GF-D8 (cell line): ENCODE measurements at regions not wholly inside any gene's neighbourhood (a gene's known extent, or its start where the extent isn't known, plus 50 kb on each side); places are given as distances from the start of the nearest gene placed in this dataset.

Experiments
- DNase-seq: peaks from one replicate; lab custom pipeline; 2025; lab: John Stamatoyannopoulos, UW

- DNase-seq = no peak
Measured at GRCh38 chr22:48346911-48347310, 1480.8 kb downstream of the BRD1 start.

GRCh38 chr22:48346311-48346710, 1481.4 kb downstream of the BRD1 start:
- no peak for DNase-seq

DNA sequence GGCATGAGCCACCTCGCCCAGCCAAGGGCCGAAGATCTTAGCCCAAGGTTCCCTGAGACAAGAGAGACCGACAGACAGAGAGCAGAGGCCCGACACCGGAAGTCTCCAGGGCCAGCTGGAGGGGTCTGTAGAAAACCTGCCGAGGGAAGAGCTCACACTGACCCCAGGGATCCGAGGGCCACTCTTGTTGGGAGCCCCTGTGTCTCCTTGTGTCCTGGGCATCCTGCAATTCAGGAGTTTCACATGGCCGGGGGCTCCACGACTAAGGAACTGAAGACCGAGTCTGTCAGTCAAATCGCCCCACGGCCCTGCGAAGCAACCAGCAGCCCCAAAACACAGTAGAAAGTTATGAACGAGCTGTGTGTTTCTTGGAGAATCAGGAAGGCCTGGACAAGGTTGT, 1482.0 kb downstream of the BRD1 start:
- no peak for DNase-seq

GRCh38 chr22:48343461-48343860, 1484.2 kb downstream of the BRD1 start:
- no peak for DNase-seq

- no peak for DNase-seq
Measured at GRCh38 chr22:48342732-48343131, 1484.9 kb downstream of the BRD1 start.

GRCh38 chr22:48342016-48342415, 1485.7 kb downstream of the BRD1 start:
- no peak for DNase-seq

- DNase-seq = no peak
Measured at GRCh38 chr22:48340727-48341709, 1486.7 kb downstream of the BRD1 start.

- DNase-seq = no peak
Measured at GRCh38 chr22:48340191-48340590, 1487.5 kb downstream of the BRD1 start.

DNA sequence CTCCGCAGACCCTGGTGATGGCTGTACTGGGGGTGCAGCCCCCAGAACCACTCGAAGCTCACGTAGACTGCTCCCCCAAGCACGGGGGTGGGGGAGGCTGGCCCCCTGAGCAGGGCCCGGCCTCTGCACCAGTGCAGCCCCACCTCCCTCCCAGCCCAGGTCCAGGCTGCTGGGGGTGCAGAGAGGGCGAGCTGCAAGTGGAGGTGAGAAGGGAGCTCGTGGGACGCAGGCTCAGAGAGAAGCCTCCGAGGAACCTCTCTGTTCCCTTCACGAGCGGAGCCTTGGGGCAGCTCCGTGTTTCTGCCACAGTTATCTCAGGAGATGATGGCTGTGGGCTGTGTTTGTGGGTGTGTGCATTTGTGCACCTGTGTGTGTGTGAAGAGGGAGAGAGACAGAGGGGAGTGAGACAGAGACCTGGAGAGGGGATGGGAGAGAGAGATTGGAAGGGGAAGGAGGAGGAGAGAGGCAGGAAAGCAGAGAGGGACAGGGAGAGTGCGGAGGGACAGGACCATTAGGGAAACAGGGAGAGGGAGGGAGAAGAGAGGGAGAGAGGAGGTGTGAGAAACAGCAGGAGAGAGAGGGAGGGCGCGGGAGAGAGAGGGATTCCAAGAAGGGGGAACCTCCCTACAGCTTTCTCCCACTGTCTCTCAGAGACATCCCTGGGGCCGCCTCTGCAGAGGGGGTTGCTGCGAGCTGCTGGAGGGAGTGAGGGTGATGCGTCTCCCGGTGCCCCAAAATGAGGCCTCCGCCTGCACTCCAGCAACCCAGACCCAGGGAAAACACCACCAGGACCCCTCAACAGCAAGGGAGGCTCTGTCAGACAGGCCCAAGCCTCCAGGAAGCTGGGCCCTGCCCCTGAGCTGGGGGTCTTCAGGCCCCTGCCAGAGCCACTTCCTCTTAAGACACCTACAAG, 1488.6 kb downstream of the BRD1 start:
- DNase-seq = no peak

DNA sequence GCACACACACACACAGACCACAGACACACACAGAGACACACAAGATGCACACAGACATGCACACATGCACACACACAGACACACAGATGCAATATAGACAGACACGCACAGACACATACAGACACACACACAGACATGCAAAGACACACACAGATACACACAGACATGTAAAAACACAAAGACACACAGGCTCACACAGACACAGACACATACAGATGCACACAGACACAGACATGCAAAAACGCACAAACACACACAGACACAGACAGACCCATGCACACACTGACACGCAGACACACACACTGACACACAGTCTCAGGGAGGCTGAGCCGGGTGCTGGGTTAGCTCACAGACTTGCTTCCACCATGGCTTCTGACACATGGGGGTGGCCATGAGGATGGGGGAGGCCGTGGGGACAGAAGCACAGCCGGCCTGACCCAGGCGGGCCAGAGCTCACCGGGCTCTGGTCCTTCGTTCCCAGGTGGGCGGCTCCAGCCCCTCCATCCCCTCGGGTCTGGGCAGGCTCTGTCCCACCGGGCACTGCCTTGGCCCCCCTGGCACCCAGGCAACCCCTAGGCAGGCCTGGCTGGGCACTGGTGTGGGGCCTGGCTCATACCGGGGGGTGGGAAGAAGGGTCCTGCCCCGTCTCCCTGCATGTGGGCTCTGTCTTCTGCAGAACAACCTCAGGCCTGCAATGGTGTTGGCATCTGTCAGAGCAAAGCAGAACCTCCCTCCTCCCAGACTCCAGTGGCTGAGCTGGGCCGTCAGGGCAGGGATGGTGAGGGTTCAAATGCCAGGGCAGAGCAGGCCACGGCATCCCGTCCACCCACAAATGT, 1489.5 kb downstream of the BRD1 start:
- DNase-seq = no peak

- no peak for DNase-seq
Measured at GRCh38 chr22:48336339-48337060, 1491.2 kb downstream of the BRD1 start.

DNA sequence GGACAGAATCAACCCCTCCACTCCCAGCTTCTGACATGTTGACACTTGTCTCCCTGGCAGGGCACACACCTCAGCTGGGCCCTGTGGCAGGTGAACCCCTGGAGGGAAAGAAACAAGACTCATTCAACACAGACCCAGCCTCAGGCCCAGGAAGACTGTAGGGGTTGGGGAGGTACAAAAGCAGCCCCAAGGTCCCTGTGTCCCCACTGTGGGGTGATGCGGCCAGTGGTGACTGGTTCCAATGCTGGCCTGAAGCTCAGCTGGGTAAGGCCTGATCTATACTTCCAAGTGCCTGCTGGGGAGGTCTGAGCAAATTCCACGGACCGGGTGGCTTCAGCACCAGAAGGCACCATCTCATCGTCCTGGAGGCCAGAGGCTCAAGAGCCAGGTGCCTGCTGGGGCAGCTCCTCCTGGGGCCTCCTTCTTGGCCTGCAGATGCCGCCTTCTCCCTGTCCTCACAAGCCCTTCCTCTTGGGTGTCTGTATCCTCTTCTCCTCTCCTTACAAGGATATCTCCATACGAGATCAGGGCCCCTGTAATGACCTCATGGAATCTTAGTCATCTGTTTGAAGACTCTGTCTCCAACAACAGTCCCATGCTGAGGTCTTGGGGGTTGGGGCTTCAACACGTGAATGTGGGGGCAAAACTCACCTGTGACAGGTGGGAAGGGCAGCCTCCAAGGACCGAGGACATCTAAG, 1492.1 kb downstream of the BRD1 start:
- DNase-seq = no peak

GRCh38 chr22:48334971-48335370, 1492.7 kb downstream of the BRD1 start:
- DNase-seq = no peak

DNA sequence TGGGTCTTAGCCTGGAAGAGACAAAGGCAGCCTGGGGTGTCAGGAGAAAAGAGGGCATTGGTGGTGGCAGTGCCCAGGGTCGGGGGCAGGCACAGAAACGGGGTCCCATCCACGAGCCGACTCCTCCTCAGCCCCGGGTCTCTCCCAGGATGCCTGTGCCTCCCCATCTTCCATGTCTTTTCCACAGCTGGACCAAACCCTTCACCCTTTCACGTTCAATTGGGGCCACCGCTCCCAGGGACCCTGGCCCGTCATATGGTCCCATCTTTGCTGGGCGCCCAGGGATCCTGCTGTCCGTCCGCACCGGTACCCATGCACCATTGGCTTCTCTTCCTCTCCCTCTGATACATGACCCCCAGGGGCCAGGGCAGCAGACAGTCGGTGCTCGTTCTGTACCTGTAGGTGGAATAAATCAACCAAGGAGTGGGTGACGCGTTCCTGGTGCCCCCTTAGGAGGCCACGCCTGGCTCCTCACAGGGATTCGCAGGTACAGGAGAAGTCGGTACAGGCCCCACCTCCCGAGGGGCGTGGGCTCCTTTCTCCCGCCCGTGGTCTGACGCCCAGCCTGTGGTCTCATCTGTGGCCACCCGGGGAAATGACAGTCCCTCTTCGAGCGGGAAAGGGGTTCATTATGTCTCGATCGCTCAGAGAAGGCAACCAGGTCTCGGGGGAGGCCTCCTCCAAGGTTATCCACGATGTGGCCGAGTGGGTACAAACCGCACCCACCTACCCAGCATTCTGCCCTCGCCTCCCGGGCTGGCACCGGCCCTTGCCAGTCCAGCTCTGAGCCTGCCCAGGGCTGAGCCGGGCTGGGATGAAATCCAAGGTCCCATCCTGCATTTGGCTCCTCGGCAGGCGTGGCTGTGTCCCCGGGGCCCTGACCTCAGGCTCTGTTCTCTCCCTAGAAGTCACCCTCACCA, 1493.6 kb downstream of the BRD1 start:
- DNase-seq = no peak

- no peak for DNase-seq
Measured at GRCh38 chr22:48333323-48333763, 1494.3 kb downstream of the BRD1 start.

DNA sequence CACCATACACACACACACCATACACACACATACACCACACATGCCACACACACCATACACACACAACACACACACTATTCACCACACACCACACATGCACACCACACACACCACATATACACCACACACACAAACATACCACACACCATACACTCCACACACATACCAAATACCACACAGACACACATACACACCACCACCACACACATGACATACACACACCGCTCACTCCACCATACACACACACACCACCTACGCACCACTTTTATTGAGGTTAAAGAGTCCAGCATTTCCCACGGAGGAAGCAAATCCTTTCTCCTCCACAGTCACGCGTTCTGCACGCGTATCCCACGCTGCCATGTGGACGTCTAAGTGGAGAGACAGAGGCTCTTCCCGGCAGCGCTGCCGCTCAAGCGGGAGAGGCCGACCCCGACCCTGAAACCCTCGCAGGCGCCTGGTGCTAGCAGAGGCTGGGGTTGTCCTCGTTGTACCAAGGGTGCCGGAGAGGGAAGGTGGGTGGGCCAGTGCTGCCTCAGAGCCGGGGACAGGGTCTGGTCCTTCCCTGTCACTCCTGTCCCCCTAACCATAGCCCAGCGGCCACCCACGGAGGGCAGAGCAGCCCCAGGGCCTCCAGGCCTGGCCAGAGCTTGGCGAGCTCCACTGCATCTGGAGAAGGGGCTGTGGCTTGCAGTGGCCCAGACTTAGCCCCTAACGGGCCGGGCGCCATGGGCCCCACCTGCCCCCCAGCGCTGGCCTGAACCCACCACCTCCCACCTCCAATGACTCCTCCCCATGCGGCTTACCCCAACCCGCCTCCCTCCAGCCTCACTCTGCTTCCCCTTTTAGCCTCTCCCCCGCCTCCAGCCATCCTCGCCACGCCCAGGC, 1495.0 kb downstream of the BRD1 start:
- no peak for DNase-seq

DNA sequence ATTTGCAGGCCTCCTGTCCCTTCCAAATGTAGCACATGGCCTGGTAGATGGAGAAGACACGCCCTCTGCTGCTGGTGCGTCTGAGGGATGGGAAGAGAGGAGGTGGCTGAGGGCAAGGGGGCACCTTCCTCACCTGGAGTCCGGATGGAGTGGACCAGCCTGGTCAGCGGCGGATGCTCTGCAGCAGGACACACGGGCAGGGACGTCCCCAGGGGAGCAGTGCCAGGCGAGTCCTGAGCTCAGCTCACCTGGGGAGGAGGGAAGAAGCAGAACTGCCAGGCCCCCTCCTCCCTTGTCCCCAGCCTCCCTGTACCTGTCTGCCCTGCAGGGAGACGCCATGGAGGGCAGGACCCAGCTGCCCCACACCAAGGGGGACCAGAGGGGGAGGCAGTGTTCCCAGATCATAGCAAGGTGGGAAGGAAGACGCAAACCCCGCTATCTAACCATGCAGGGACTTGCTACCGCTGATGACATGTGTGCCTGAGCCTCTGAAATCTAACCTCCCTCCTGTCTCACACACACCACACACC, 1495.9 kb downstream of the BRD1 start:
- no peak for DNase-seq

GRCh38 chr22:48331266-48331665, 1496.4 kb downstream of the BRD1 start:
- DNase-seq = no peak
